T-helper 2 cell (primary cell): ENCODE measurements at regions not wholly inside any gene's neighbourhood (a gene's known extent, or its start where the extent isn't known, plus 50 kb on each side); places are given as distances from the start of the nearest gene placed in this dataset.
"Not testable (repeated sequence)": the region's sequence is repeated elsewhere in the genome, so short reads cannot be mapped to it uniquely, and the experiment has no call there.

Experiments
- DNase-seq, 5 experiments: peaks; one replicate each; pipeline versions ENCODE4 v3.0.0 to v3.0.0-alpha.2; 2012 to 2022

DNA sequence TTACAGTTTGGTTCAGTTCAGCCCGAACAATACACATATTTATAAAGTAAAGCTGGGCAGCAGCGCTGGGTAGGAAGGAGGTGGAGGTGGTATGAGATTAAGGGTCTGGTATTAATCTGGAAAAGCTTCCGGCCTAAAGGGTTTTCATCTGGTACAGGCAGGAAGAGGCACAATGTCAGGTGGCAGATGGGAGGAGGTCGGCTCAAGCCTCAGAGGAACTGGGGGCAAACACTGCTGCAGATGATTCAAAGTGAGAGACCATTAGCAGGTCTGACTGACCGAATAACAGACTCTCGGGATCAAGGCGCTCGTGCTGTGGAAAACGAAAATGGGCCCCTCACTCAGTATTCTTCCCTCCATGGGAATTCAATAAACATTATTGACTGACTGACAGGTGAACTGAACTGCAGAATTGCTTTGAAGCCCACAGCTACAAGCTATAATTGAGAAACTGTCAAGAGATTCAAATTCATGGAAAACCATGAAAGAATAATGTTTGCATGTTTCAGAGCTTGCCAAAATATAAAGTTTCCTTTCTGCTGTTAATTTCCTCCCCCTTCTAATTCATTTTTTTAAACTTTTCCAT is 75.3 kb downstream of the TMEM167A start:
- no peak for DNase-seq

DNA sequence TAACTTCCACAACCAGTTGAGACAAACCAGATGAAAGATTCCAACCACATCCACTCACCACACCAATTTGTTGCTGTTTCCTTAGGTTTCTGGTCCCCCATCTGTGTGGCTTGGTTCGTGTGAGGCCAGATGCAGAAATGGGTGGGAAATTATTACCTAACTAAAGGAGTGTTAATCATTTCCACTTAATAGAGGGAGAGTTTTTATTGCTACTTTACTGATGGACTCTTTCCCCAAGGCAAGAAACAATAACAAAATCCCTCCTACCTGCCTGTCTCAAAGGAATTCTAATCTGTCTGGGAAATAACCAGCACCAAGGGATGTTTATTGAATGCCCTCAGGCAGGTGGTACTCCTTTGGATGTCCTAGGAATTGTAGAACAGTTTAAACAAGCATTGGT is 76.3 kb downstream of the TMEM167A start:
- no peak for DNase-seq

DNA sequence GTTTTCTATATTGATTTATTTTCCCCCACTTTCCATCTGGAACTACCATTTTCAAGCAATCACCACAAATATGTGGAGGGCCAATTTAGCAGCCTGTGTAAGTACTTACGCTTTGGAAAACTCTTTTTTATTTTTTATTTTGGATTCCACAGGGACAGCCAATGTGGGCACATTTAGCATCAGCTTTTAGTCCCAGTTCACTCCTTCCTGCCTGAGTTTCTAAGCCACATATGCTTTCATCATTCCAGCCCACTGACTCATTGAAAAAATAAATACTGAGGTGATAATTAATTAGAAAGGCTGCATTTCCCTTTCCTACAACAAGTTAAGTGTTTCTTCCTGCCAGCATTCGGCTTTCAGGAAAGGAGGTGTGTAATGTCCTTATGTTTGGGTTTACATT is 76.8 kb downstream of the TMEM167A start:
- no peak for DNase-seq

DNA sequence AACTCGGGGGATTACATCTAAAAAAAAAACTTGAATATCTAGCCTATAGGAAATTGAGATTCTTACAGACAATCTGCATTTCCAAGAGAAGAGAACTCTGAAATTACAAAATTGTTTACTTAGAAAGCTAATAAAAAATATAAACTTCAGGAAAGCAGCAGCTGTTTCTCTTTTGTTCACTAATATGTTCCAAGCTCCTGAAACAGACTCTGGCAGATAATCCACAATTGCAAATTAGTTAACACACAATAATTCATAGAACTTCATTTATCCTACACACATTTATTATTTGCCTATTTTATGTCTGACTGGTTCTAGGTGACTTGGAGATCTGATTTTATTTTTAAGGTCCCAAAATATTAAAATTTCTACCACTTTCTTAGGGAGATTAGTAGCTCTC is 83.8 kb downstream of the TMEM167A start:
- DNase-seq: no peak

DNA sequence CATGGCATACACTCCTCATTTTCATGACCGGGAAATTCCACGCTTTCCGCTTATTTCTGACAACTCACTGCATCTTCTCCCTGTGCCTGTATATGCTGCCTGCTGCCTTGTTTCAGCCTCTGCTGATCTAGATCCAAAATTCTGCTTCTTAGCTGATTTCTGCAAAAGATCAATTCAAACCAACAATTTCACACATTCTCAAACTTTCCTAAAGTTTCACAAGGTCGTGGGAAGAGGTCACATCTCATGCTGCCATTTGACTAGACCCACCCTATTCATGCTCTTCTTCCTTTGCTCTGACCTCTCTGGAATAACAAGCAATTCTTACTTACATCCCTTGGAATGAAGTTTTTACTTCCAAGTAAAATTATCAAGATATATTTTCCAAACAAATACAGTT is 84.5 kb downstream of the TMEM167A start:
- DNase-seq: no peak

DNA sequence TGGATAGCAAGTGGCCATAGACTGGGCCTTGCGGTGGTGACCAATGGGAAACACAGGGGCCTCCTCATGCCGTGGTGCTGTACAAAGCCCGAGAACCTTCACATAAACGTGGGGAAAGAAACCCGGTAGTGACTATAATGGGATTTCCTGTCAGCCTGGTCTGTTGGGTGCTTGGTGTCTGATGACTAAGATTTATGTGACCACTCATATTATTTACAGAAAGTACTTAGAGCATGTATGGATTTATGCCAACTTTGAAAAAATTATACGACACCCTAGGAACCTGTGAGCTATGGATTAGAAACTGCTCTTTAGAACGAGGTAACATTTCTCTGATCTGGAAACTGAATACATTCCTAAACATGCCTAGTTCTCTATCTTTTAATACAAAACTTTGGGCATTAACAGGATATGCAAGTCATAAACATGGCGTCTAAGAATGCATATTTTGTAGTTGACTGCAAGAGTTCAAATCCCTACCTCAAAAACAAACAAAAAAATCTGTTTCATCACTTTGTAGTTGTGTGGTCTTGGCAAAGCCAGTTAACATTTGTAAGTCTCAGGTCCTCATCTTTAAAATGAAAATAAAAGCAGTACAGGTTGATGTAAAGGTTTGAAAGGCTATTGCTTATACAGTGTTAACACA is 85.4 kb downstream of the TMEM167A start:
- DNase-seq: no peak

DNA sequence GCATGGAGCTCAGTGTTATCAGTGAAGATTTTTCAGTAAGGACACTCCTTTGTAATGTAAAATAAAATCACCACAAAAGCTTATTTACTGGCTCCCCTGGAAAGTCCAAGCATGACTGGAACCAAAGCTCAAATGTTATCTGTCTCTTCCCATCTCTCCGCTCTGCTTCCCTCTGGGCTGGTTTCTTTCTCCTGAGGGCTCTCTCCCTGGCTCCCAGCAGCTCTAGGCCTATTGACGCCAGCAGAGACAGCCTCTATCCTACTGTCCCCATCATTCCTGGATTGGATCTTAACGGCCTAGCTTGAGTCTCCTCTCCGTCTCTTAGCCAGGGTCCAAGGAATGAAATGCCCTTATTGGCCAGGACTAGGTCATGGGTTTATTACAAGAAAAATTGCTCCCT is 86.1 kb downstream of the TMEM167A start:
- DNase-seq: no peak

DNA sequence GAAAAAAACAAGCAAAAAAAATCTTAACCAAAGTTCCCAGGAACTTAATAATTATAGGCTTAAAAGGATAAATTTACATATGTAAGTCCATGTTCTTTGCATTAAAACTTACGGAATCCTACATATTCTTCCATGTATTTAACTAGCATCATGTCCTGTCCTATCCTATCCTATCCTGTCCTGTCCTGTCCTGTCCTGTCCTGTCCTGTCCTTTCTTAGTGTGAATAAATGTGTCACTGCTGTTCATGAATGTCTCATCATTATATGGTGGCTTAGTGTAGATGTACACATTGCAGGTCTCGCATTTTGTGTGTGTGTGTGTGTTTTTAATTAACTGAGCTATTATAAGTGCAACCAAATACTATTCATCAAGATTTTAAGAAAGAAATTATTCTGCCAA is 90.0 kb downstream of the TMEM167A start:
- no peak for DNase-seq

DNA sequence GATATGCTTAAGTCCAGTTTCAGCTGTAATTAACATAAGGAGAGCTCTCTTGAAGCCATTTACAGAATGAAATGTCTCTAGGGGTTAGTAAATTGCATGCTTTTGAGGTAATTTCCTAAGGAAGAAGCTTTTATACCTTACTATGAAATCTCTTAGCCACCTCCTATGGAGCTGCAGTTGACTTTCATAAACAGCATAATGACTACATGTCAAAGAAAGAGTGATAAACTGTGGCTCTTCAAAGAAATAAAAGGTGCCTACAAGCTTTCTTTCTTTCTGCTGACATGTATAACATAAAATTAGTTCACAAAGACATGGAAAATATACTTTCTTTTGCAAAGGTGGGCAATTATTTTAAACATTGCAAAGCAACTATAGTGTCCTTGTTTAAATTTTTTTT is 90.8 kb downstream of the TMEM167A start:
- DNase-seq: no peak

DNA sequence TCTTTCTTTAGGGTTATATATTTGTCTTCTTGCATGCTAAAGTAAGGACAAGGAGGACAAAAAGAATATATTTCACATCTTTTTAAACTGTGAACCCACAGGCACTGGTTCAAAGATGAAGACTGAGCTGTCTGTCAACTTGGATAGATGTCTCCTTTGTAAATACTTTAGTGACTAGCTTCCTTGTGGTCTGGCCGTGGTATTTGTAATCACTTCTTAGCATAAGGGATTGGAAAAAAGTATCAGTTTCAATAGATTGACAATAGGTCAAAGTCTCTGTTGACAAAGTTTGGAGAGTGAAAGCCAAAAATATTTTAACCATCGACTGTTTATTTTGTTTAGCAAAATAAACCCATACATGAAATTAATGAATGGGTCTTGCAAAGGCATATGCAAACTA is 91.4 kb downstream of the TMEM167A start:
- no peak for DNase-seq

DNA sequence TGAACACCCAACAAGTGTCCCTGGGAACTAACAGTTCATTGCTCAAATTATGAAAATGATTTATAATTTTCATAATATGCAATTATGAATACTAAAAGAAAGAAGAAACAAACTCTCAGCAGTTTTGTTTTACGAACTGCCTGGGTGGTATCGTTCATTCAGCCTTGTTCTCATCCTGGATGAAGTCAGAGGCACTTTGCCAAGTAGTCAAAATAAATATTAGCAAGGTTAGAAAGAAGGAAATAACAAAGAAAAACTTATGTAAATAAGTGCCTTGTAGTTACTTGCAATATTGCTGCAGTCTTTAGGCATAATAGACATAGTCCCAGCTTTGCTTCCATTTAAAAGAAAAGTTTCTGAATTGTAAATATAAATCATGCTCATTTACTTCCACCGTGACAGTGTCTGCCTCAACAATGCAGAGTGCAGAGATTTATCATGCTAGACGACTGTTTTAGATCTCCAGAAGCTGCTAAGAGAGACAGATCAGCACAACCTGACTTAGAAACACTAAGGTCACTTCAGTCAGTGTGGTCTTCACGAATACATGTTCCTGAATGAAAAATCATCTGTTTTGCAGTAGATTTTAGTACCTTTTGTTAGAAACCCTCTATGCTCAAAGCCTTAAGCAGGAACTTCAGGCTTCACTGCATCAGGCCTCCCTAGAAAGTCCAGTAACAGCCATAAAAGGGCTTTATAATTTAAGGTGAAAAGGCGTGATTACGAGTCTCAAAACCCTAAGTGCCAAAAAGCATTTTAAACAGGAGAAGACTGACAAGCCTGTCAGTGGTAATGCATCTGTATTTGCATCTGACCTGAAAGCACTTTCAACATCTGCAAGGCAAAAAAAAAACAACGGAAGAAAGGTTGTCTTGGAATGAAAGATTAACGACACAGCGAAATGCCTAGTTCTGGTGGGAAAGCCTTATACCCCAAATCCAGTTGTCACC is 92.1 kb downstream of the TMEM167A start:
- DNase-seq: no peak

DNA sequence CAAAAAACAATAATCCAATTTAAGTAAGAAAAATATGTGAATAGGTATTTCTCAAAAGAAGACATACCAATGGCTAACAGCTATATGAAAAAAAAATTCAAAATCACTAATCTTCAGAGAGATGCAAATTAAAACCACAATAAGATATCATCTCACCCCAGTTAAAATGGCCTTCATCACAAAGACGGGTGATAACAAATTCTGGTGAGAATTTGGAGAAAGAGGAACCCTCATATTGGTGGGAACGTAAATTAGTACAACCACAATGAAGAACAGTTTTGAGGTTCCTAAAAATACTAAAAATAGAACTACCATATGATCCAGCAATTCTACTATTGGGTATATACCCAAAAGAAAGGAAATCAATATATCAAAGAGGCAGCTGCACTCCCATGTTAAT is 94.3 kb downstream of the TMEM167A start:
- DNase-seq: no peak

DNA sequence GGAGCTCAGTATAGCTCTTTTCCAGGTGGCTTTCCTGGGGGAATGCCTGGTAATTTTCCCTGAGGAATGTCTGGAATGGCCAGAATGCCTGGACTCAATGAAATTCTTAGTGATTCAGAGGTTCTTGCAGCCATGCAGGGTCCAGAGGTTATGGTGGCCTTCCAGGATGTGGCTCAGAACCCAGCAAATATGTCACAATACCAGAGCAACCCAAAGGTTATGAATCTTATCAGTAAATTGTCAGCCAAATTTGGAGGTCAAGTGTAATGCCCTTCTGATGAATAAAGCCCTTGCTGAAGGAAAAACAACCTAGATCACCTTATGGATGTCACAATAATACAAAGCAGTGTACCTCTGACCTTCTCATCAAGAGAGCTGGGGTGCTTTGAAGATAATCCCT is 100.3 kb downstream of the TMEM167A start:
- DNase-seq: not testable (repeated sequence)

DNA sequence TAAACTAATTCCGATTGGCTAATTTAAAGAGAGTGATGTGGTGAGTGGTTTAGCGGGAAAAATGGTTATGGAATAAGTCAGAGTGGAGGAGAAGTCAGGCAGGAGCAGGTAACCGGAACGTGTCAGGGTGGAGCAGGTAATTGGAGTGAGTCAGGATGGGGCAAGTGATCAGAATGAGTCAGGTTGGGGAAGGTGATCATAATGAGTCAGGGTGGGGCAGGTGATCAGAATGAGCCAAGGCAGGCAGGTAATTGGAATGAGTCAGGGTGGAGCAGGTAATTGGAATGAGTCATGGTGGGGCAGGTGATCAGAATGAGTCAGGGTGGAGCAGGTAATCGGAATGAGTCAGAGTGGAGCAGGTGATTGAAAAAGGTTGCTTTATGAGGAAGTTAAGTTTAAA is 101.4 kb downstream of the TMEM167A start:
- DNase-seq: no peak

DNA sequence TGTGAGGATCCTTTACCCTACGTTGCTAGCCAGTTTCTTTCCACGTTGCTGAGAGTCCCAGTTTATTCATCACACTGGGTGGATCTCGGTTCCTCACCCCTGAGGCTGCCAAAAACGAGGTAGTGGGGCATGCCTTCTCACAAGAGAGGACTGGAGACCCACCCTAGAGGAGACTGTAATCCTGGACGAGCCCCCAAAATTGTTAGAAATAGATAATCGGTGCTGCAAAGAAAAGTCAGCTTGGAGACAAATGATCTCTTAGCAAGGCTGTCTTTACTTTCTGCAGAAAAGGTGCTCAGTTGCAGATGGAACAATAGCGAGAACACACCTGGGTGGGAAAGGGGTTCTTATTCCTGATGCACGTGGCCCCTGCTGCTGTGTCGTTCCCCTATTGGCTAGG is 101.8 kb downstream of the TMEM167A start:
- DNase-seq: no peak

DNA sequence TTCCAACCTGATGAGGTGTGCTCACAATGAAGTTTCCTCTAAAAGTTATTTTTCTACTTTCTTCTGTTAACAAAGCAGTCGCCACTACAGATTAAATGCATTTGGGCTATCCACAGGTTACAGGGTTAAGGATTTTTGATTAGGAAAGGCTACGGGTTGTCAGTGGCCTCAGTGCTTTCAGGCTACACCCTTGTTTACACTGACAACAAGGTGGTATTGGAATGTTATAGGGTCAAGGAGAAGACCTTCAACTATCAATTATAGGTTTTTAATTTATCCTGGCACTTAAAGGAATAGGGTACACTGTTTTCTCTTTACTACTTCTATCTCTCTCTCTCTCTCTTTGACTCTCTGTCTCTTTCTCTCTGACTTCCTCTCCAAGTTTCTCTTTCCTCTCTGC is 102.8 kb downstream of the TMEM167A start:
- DNase-seq: not testable (repeated sequence)

DNA sequence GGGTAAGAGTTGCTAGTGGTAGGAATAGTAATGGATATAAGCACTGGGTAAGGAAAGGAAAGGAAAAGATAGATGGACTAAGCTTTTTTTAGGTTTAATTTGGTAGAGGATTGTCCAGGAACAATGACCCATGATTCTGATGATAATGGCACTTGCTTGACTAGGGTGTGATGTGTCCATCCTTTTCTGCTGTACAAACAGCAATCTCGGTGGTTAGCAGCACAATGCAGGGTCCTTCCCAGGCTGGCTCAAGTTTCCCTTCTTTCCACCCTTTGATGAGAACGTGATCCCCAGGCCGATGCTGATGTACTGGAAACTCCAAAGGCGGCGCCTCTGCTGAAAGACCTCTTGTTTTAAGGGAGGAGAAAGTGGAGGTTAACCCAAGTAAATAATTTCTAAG is 105.3 kb downstream of the TMEM167A start:
- no peak for DNase-seq

DNA sequence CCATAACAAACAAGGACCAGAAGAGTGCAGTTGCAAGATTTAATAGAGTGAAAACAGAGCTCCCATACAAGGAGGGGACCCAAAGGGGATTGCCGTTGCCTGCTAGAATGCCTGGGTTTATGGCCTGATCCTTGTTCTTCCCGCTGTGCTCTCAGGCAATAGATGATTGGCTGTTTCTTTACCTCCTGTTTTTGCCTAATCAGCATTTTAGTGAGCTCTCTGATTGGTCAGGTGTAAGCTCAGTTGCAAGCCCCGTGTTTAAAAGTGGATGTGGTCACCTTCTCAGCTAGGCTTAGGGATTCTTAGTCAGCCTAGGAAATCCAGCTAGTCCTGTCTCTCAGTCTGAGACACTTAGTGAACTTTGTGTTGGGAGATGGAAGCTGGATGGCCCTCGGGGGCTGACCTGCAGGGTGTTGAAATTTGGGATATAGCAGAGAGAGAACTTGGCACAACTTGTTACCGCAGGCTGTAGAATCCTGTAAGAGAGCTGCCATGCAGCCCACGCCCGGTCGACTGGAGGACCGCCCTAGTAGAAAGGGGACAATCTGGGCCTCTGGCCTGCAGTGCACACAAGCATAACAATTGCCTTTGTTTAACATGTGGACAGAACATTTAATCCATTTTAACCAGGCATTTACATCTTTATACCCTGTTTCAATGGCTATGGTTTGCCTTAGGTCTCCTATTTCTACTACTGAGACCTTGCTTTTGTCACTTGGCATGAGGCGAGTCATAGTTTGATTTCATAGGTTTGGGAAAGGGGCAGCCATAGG is 106.0 kb downstream of the TMEM167A start:
- DNase-seq: not testable (repeated sequence)

DNA sequence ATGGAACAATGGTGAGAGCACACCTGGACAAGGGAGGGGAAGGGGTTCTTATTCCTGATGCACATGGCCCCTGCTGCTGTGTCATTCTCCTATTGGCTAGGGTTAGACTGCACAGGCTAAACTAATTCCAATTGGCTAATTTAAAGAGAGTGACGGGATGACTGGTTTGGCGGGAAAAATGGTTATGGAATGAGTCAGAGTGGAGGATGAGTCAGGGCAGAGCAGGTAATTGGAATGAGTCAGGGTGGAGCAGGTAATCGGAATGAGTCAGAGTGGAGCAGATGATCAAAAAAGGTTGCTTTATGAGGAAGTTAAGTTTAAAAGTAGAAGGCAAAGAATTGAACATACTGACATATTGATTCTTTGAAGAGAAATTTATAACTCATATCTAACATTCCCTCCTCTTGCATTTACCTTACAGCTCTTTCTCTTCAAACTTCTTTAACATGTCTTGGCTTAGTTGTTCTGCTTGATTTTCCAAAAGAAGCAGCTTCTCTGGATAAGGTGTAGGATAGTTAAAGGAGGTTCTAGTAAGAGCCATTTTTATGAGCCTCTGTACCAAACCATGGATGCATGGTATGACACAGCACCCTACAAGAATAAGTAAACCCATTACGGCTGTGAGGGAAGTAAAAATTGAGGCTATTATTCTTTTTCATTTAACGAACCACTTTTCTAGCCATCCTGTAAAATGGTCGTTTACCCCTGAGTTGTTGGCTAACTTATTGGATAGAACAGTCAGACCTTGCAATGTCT is 107.8 kb downstream of the TMEM167A start:
- peak in 1 of 5 experiments; percentile 59 for DNase-seq

DNA sequence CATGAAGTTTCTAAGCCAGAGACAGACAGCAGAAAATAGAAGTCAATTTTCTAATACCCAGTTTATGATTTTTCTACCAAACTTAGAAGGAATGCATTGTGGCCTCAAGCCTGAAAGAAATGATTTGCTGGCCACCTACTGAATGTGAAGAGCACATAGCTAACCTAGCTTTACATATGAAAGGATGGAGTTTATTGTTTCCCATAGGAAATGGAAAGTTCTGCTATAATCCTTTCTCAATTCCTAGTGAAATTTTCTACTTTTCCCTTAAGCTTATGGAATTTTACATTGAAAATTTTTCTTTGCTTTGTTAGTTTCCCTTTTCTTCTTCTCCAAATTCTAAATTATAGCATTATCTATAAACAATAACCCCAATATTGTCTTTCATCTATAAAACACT is 110.1 kb downstream of the TMEM167A start:
- no peak for DNase-seq

DNA sequence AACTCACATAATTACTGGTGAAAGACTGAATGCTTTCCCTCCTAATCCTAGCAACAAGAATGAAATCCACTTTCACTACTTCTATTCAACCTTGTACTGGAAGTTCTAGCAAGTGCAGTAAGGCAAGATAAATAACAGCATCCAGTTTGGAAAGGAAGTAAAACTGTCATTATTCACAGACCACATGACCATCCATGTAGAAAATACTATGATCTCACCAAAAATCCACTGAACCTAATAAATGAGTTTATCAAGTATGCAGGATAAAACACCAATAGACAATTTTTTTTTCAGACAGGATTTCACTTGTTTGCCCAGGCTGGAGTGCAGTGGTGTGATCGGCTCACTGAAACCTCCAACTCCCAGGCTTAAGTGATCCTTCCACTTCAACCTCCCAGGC is 117.7 kb downstream of the TMEM167A start:
- DNase-seq: no peak

DNA sequence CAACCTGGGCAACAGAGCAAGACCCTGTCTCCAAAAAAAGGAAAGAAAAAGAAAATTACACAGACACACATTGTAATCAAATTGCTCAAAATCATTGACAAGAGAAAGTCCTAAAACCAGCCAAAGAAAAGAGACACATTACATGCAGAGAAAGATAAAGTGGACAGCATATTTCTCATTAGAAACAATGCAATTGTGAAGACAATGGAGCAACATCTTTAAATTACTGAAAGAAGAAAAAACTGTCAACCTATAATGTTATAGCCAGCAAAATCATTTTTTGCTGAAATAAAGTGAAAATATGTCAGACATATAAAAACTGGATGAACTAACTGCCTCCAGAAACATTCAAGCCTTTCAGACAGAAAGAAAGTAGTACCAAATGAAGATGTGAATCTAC is 120.6 kb downstream of the TMEM167A start:
- no peak for DNase-seq
